H9 (cell line): ENCODE measurements at regions not wholly inside any gene's neighbourhood (a gene's known extent, or its start where the extent isn't known, plus 50 kb on each side); places are given as distances from the start of the nearest gene placed in this dataset.

Source experiments
- DNase-seq: peaks from one replicate; pipeline ENCODE4 v3.0.0-alpha.2; 2017
- H2AFZ ChIP-seq: one replicate; pipeline ENCODE4 v1.6.1; 2013; ENCODE audit warnings: mild to moderate bottlenecking, low read length, control low read depth, moderate library complexity
- H2AK5ac ChIP-seq: 2 replicates; pipeline ENCODE4 v1.6.1; 2013; ENCODE audit warnings: low read length, control low read depth, mixed read lengths; ENCODE audit not compliant: insufficient read length
- H2BK120ac ChIP-seq: one replicate; pipeline ENCODE4 v1.6.1; 2013; ENCODE audit warnings: low read depth, mild to moderate bottlenecking, low read length, control low read depth, inconsistent platforms; ENCODE audit not compliant: poor library complexity, severe bottlenecking
- H2BK12ac ChIP-seq: 2 replicates; pipeline ENCODE4 v1.6.1; 2013; ENCODE audit warnings: low read length, control low read depth, mixed read lengths, low read depth; ENCODE audit not compliant: insufficient read length
- H2BK15ac ChIP-seq: 2 replicates; pipeline ENCODE4 v1.6.1; 2013; ENCODE audit warnings: low read depth, low read length, control low read depth
- H2BK20ac ChIP-seq: one replicate; pipeline ENCODE4 v1.6.1; 2013; ENCODE audit warnings: low read depth, mild to moderate bottlenecking, low read length, control low read depth, inconsistent platforms; ENCODE audit not compliant: poor library complexity, severe bottlenecking
- H2BK5ac ChIP-seq: 2 replicates; pipeline ENCODE4 v1.6.1; 2013; ENCODE audit warnings: low read length, control low read depth, mixed read lengths; ENCODE audit not compliant: insufficient read length
- H3K14ac ChIP-seq: 2 replicates; pipeline ENCODE4 v1.6.1; 2013; ENCODE audit warnings: low read length, control low read depth; ENCODE audit not compliant: insufficient read depth
- H3K18ac ChIP-seq: 2 replicates; pipeline ENCODE4 v1.6.1; 2013; ENCODE audit warnings: low read depth, mild to moderate bottlenecking, mixed read lengths, low read length, control low read depth; ENCODE audit not compliant: insufficient read length
- H3K23ac ChIP-seq: 2 replicates; pipeline ENCODE4 v1.6.1; 2013; ENCODE audit warnings: low read length, control low read depth, mixed read lengths, low read depth; ENCODE audit not compliant: insufficient read length
- H3K23me2 ChIP-seq: 2 replicates; pipeline ENCODE4 v1.6.1; 2013; ENCODE audit warnings: low read depth, mild to moderate bottlenecking, mixed read lengths, low read length, control low read depth; ENCODE audit not compliant: insufficient read length, poor library complexity, severe bottlenecking
- H3K27ac ChIP-seq: 2 replicates; pipeline ENCODE4 v1.5.1; 2013; ENCODE audit warnings: low read length, control low read depth, mixed read lengths, low read depth; ENCODE audit not compliant: insufficient read length
- H3K27me3 ChIP-seq: 2 replicates; pipeline ENCODE4 v1.6.1; 2013; ENCODE audit warnings: low read length, control low read depth, inconsistent platforms; ENCODE audit not compliant: insufficient read depth
- H3K4ac ChIP-seq: 2 replicates; pipeline ENCODE4 v1.6.1; 2013; ENCODE audit warnings: low read depth, mild to moderate bottlenecking, control low read depth, inconsistent platforms, low read length, moderate library complexity
- H3K4me1 ChIP-seq: 2 replicates; pipeline ENCODE4 v1.6.1; 2013; ENCODE audit warnings: low read length, control low read depth, inconsistent platforms; ENCODE audit not compliant: insufficient read depth
- H3K4me2 ChIP-seq: 2 replicates; pipeline ENCODE4 v1.6.1; 2013; ENCODE audit warnings: low read length, control low read depth, mixed read lengths; ENCODE audit not compliant: insufficient read length, insufficient read depth
- H3K56ac ChIP-seq: 2 replicates; pipeline ENCODE4 v1.6.1; 2013; ENCODE audit warnings: low read depth, mild to moderate bottlenecking, mixed read lengths, low read length, control low read depth; ENCODE audit not compliant: insufficient read length
- H3K79me1 ChIP-seq: 2 replicates; pipeline ENCODE4 v1.6.1; 2013; ENCODE audit warnings: low read depth, mild to moderate bottlenecking, moderate library complexity, low read length, control low read depth, inconsistent platforms; ENCODE audit not compliant: insufficient read depth, poor library complexity, severe bottlenecking
- H3K79me2 ChIP-seq: 2 replicates; pipeline ENCODE4 v1.6.1; 2013; ENCODE audit warnings: low read length, control low read depth, inconsistent platforms; ENCODE audit not compliant: insufficient read depth
- H3K9ac ChIP-seq: 2 replicates; pipeline ENCODE4 v1.6.1; 2013; ENCODE audit warnings: low read length, control low read depth, mixed read lengths; ENCODE audit not compliant: insufficient read length; ENCODE audit errors: extremely low read depth
- H3K9me3 ChIP-seq: one replicate; pipeline ENCODE4 v1.6.1; 2013; ENCODE audit warnings: low read depth, low read length, inconsistent platforms; ENCODE audit not compliant: control insufficient read depth
- H3T11ph ChIP-seq: one replicate; pipeline ENCODE4 v1.6.1; 2013; ENCODE audit warnings: mild to moderate bottlenecking, low read length, control low read depth, inconsistent platforms
- H4K20me1 ChIP-seq: one replicate; pipeline ENCODE4 v1.6.1; 2013; ENCODE audit not compliant: control insufficient read depth, insufficient read length, insufficient read depth
- H4K5ac ChIP-seq: 2 replicates; pipeline ENCODE4 v1.6.1; 2013; ENCODE audit warnings: low read depth, mild to moderate bottlenecking, mixed read lengths, low read length, control low read depth; ENCODE audit not compliant: insufficient read length
- H4K8ac ChIP-seq: replicated peaks from 2 replicates; pipeline ENCODE4 v1.6.1; 2013; ENCODE audit warnings: low read length, control low read depth, mixed read lengths, low read depth; ENCODE audit not compliant: insufficient read length
- H4K91ac ChIP-seq: 2 replicates; pipeline ENCODE4 v1.6.1; 2013; ENCODE audit warnings: low read depth, mild to moderate bottlenecking, moderate library complexity, mixed read lengths, low read length, control low read depth; ENCODE audit not compliant: insufficient read length
- H3K27ac Mint-ChIP-seq, 3 experiments: 2 replicates in 2 of 3; 3 replicates in 1 of 3; pipeline ENCODE4 v1.8.0; 2020 to 2021; ENCODE audit warnings: mixed read lengths in 3 of 3, mild to moderate bottlenecking in 1 of 3, moderate library complexity in 1 of 3
- H3K27me3 Mint-ChIP-seq: 2 replicates; pipeline ENCODE4 v1.8.0; 2021; ENCODE audit warnings: low read depth, mild to moderate bottlenecking, moderate library complexity, mixed read lengths
- H3K36me3 Mint-ChIP-seq, 3 experiments: 2 replicates in 2 of 3; 3 replicates in 1 of 3; pipeline ENCODE4 v1.8.0; 2020 to 2021; ENCODE audit warnings: low read depth in 3 of 3, mixed read lengths in 3 of 3; ENCODE audit not compliant: insufficient read depth in 1 of 3
- H3K4me1 Mint-ChIP-seq, 2 experiments: 2 replicates each; pipeline ENCODE4 v1.8.0; 2020; ENCODE audit warnings: mixed read lengths in 2 of 2
- H3K4me3 Mint-ChIP-seq, 2 experiments: 2 replicates in 1 of 2; 3 replicates in 1 of 2; pipeline ENCODE4 v1.8.0; 2020 to 2021; ENCODE audit warnings: mild to moderate bottlenecking in 2 of 2, mixed read lengths in 2 of 2, moderate library complexity in 1 of 2
- H3K9me3 Mint-ChIP-seq, 2 experiments: 2 replicates in 1 of 2; 3 replicates in 1 of 2; pipeline ENCODE4 v1.8.0; 2020; ENCODE audit warnings: mild to moderate bottlenecking in 2 of 2, mixed read lengths in 2 of 2, moderate library complexity in 1 of 2
- CTCF ChIP-seq: fragments of 200-600 bp; sonication (generic); conservative IDR thresholded peaks from 3 replicates; pipeline ENCODE4 v1.8.0; 2021; ENCODE audit warnings: antibody characterized with exemption, mild to moderate bottlenecking
- WGBS: extraction: QIAGEN DNeasy Blood & Tissue Kit; methylation state at CpG from one replicate; pipeline ENCODE4 v1.1.7; 2013; ENCODE audit warnings: missing lambda C conversion rate, low lambda C conversion rate, mixed read lengths; ENCODE audit not compliant: insufficient read length; ENCODE audit errors: extremely low coverage; 5-methylcytosine and 5-hydroxymethylcytosine counted together

- DNase-seq = no peak
- Histone ChIP-seq H4K8ac (no peak overlapping the region), H3K56ac (no peak overlapping the region), H2AK5ac (no peak overlapping the region), H3K4me2 (no peak overlapping the region), H3K9ac (no peak overlapping the region), H3K23ac (no peak overlapping the region), H3K27ac (no peak overlapping the region), H2BK5ac (no peak overlapping the region), H4K20me1 (no peaks in the 10 kb centered on the region), H3K79me1 (no peaks in the 10 kb centered on the region), H3K14ac (no peak overlapping the region), H3K4ac (no peak overlapping the region), H3T11ph (no peak overlapping the region), H3K27me3 (no peaks in the 10 kb centered on the region), H3K79me2 (no peaks in the 10 kb centered on the region), H2BK12ac (no peak overlapping the region), H3K9me3 (no peaks in the 10 kb centered on the region), H3K4me1 (no peaks in the 10 kb centered on the region), H4K5ac (no peak overlapping the region), H2AFZ (no peak overlapping the region), H3K18ac (no peak overlapping the region), H2BK20ac (no peak overlapping the region), H2BK120ac (no peak overlapping the region), H3K23me2 (no peaks in the 10 kb centered on the region), H2BK15ac (no peak overlapping the region), H4K91ac (no peak overlapping the region)
- peaks cover 5 to 25% (median 9%) of the 10 kb centered on the region in 3 experiments for H3K36me3 Mint-ChIP-seq
- H3K4me1 Mint-ChIP-seq = peaks cover 11 to 13% of the 10 kb centered on the region in 2 experiments
- no CpG with 5 or more reads among the region's 1 CpG for WGBS
- no peak overlapping the region for H3K4me3 Mint-ChIP-seq
- H3K9me3 Mint-ChIP-seq = peaks cover 15 to 21% of the 10 kb centered on the region in 2 experiments
- H3K27ac Mint-ChIP-seq = no peak overlapping the region
- no peak for TF ChIP-seq CTCF
- H3K27me3 Mint-ChIP-seq = no peaks in the 10 kb centered on the region
These were observed 724.6 kb upstream of the ADAMTS5 start for GRCh38 chr21:27691516-27691915.
